ENCODE measurements at regions not wholly inside any gene's neighbourhood (a gene's known extent, or its start where the extent isn't known, plus 50 kb on each side); places are given as distances from the start of the nearest gene placed in this dataset.
"Not testable (repeated sequence)": the region's sequence is repeated elsewhere in the genome, so short reads cannot be mapped to it uniquely, and the experiment has no call there.

DNA sequence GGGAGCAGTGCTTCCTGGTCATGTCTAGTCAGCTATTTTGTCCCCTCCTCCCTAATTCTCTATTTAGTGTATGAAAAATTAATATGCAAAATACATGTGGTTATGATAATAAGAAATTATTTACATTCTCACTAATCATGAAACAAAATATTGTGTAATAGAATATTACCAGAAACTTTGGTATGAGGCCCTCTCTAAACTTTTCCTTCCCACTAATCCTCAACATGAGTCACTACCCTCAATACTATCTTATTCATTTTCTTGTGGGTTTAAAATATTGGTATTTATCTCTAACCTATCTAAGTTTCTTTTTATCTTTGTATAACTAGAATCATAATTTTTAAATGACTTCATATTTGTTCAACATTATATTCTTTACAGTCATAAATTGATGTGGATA is 545.9 kb upstream of the PTPRD start:
- DNase-seq = no peak

GRCh38 chr9:11159318-11159862 is 546.6 kb upstream of the PTPRD start:
- no peak for DNase-seq

DNA sequence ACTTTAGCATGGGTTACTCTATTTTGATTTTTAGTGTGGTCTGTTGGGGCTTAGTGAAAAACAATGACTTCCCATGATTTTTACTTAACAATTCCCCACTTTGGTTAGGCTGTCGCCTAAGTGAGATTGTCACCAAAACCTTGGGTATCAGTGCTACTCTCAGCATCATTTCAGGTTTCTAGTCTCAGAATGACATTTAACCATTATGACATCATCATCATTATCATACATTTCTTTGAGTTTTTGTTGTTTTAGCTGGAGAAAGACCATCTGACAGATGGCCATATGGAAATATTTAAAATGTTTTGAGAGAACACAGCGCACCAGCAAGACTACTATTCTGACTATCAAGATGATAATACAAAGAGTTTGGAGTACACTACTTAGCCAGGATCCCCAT is 551.0 kb upstream of the PTPRD start:
- no peak for DNase-seq

DNA sequence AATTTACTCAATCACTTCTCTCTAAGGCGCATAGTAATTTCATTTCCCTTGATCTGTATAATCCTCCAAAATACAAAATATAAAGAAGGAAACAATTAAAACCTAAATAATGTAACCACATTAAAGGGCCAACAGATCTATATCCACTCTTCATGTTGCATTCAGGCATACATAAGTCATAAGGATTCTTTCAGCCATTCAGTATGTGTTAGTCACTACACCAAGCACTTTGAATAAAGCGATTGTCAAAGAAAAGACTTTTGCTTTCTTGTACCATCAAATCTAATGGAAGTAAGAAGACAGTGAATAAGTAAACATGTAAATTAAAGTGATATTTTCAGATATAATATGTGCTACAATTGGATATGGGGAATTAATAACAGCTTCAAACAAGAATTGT is 569.2 kb upstream of the PTPRD start:
- no peak for DNase-seq

- no peak for DNase-seq
These were observed 577.9 kb upstream of the PTPRD start for GRCh38 chr9:11190719-11191118.

- DNase-seq = no peak
These were observed 580.2 kb upstream of the PTPRD start for GRCh38 chr9:11192993-11193392.

DNA sequence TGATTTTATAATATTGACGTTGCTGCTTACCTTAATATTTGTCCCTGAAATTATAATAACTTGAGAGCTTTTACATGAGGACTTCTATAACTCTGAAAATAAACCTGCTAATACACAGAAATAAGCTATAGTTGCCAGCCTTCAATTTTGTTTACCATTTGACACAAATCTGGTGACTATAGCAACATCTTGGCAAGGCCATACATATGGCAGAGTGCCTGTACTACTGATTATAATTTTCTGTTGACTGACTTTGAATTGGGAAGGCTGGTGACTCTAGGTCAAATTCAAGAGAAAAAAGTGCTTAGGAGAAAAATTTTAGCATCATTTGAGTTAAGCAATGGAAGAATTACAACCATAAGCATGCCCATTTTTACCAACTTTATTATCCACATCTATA is 581.4 kb upstream of the PTPRD start:
- DNase-seq = no peak

GRCh38 chr9:11196840-11197365 is 584.1 kb upstream of the PTPRD start:
- not testable (repeated sequence) for DNase-seq

DNA sequence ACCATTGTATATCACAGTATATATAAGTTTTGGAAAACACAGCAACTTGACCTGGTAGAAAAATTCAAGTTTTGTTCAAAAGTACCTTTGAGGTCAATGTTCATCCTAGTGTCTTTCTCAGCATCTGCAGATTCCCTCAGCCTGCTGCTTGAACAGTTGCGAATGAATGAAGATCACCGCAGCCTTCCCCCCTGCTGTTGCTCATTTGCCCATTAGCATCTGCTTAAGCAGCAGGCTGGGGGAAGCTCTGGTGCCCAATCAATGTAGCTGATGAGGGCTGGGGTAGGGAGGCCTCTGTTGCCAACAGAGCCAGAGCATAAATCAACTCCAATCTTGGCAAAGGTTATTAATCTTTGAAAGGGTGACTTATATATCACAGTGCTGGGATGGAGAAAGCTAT is 586.5 kb upstream of the PTPRD start:
- no peak for DNase-seq

- DNase-seq = no peak
These were observed 591.7 kb upstream of the PTPRD start for GRCh38 chr9:11204521-11204920.

DNA sequence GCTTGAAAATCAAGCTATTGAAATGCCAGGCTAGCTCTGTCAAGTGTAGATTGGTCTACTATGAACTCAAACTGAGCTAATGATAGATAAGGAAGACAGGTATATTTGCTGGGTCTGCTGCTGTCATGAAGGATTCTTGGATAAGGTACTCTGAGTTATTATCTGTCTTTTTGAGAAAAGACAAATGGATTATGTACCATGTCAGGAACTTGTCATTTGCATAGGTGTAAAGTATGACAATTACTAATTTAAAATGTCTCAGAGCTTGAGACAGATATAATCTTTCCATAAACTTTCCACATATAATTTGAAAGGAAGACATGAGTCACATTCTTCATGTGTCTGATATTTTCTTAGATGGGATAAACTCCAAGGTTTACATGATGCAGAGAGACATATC is 594.1 kb upstream of the PTPRD start:
- no peak for DNase-seq

DNA sequence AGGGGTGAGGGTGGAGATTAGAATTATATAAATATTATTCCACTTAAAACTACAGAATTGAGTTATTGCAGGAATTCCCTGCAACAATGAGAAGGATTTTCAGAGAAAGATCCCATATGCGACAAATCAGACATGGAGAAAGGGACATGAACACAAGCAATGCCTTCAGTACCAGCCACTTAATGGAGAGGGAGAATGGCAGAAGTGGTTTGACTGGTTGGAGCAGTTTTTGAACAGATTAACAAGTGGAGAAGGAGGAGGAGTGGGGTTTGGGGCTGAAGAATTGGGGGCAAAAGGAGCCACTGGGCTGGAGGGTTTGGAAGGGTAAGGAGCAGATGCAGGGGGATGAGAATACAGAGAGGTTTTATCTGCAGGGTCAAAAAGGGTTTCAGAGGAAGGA is 620.9 kb upstream of the PTPRD start:
- DNase-seq = no peak

DNA sequence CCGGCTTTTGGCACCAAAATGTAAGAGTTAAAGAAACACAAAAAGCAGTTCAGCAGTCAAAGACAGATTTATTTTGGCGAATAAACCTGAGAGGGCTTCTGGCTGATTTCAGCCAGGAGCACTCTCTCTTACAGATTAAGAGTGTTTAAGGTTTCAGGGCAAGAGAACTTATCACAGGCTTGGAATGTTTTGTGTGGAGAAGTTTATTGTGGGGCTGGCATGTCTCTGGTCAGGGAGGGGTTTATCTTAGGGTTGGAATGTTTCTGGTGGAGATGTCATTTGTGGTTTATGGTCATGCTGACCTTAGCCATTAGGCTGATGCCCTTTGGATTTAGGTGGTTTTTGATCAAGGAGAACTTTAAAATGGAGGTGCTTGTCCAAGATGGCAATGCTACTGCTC is 622.3 kb upstream of the PTPRD start:
- DNase-seq = no peak

DNA sequence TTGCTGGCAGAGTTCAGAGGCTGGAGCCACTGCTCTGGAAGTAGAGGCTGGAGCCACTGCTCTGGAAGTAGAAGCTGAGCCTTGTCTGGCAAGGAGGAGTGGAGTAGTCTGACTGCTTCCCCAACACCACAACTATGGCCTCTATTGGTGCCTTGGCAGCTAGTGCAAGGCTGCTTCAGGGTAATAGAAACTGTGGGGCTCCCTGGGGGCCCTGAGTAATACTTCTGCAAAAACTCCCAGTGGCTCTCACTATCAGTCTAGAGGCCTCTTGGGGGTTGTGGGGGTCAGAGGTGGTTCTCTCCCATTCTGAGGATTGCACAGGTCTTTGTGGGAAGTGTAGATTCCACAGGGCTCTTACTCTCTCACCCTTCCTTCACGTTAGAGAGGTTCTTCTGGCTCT is 629.0 kb upstream of the PTPRD start:
- DNase-seq = no peak

DNA sequence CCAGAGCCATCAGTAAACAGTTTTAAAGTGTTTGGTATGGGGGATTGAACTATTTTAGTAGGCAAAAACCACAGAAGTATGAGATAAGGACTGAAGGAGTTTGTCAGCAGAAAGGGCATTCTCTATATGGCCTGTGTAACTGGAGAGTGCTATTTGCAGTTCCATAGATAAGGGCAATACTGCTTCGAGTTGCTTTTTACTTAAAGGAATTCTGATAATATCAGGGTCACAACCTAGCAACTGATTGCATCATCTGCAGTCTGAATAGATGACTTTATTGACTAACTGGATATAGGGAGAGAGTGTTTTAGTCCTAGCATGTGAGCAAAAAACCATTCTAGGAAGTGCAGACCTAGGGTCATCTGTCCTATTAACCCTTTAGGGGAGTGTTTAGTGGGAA is 645.2 kb upstream of the PTPRD start:
- no peak for DNase-seq

DNA sequence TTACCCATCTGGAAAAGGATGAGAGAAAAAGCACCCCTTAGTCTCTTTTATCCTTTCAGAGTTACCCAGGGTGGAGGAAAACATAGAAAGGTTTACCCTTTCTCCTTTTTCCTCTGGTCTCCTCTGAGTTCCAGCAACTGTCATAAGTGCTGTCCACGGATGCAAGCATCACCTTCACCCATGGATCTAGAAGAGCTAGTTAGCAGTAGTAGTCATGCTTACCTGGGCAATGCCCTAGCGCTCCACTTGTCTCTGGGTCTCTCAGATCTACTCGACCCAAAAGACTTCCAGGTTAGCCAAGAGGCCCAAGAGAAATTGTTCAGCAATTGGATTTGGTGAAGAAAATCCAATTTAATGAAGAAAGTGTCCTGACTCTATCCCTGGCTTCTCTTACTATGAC is 656.2 kb upstream of the PTPRD start:
- no peak for DNase-seq

- DNase-seq = no peak
These were observed 662.4 kb upstream of the PTPRD start for GRCh38 chr9:11275158-11275695.

GRCh38 chr9:11312966-11313365 is 700.2 kb upstream of the PTPRD start:
- no peak for DNase-seq

DNA sequence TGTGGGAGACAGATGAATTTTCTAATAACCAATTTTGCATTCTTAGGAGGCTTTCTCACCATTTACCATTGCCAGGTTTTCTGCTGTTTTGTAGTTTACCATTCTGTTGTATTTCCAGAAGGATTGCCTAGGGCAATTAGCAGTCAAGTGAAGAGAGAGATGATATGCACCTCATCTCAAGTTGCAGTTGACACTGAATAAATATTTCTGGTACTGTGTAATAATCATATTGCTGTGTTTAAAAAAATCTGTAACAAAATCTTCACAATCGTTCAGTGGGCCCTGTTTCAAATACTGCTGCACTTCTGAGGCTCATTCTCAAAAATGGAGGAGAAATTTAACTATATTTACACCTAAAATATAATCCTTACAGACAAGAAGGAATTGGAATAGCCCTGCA is 706.1 kb upstream of the PTPRD start:
- no peak for DNase-seq

DNA sequence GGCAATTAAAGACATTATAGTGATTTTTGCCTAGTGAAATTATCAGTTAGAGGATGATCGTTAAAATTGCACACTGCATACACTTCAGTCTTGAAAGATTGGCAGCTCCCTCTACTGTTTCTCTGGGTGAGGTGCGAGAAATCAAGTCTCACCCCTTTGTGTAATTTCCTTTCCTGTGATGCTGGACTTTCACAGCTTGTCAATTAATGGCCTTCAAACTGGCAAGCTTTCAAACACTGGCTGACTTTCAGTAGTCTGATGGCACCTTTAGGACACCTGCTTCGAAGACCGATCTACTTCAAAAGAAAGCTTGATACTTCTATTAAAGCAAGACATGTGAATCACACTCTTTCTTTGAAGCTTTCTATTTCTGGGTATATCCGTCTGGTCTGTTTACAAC is 706.7 kb upstream of the PTPRD start:
- DNase-seq = no peak

DNA sequence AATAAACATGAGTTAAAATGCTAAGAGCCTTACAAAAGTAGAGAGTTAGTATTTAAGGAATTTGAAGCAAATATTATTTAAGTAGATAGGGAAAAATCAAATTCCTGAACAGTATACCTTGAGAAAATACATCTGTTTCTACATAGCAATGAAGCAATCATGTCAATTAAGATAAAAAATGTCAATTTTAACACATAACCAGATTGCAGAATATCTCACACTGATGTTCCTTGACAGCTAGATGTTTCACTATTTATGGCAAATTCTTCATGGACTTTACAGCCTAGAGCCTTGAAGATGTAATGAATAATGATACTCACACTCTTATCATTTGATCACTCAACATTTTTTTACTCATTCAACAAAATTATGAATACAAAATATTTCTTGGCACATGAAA is 708.2 kb upstream of the PTPRD start:
- DNase-seq = no peak

GRCh38 chr9:11323457-11323856 is 710.7 kb upstream of the PTPRD start:
- no peak for DNase-seq

- no peak for DNase-seq
These were observed 713.4 kb upstream of the PTPRD start for GRCh38 chr9:11326231-11326630.

DNA sequence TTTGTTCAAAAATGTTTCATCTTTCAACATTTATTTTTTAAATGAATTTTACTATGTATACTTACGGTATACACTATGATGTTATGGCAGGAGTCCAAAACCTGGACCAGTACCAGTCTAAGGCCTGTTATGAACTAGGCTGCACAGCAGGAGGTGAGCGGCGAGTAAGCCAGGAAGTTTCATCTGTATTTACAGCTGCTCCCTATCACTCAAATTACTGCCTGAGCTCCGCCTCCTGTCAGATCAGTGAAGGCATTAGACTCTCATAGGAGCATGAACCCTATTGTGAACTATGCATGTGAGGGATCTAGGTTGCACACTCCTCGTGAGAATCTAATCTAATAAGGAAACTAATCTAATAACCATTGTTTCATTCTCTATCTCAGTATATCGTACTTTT is 715.5 kb upstream of the PTPRD start:
- DNase-seq = no peak

DNA sequence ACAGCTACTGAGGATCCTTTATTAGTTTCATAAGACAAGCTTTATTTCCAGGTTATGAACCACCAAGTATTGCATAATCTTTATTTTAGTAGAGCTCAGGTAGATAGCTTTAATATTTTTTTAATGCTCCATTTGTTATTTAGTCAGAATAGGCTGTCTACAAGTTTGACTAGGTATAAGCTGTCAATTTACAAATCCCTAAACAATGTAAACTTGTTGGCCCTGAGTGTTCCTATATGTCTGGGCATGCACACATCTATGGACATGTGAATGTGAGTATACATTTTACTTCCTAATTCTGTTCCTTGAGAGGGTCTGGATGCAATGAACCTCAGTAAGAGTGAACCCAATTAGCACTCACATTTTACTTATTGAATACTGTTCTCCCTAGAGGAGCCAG is 722.2 kb upstream of the PTPRD start:
- no peak for DNase-seq

- peak; percentile 7 for DNase-seq
These were observed 725.3 kb upstream of the PTPRD start for GRCh38 chr9:11338130-11338529.

All from suppressor macrophage treated with lipopolysaccharide for 4 hours (primary cell).